ENCODE measurements at regions not wholly inside any gene's neighbourhood (a gene's known extent, or its start where the extent isn't known, plus 50 kb on each side); places are given as distances from the start of the nearest gene placed in this dataset.

GRCh38 chr10:42926843-42927242 lies 144.2 kb downstream of the BMS1 start:
- Histone ChIP-seq H3K9me2 (ENCODE audit: insufficient read depth) (no peaks in the 10 kb centered on the region), H3K4me3 (no peak overlapping the region), H3K27ac (no peak overlapping the region), H3K4me1 (replicated peaks; ENCODE audit: insufficient read depth) (no peaks in the 10 kb centered on the region), H3K9me3 (ENCODE audit: insufficient read depth, low read depth) (0 out of 2 replicates have a peak, but pooled peaks cover 4% of the 10 kb centered on the region), H3K4me2 (no peak overlapping the region), H3F3A (ENCODE audit: insufficient read depth, low read depth) (no peaks in the 10 kb centered on the region), H3K27me3 (ENCODE audit: insufficient read depth, low read depth) (peaks cover 27% of the 10 kb centered on the region), H4K20me1 (ENCODE audit: insufficient read depth) (no peaks in the 10 kb centered on the region), H3K36me3 (ENCODE audit: low read depth) (no peaks in the 10 kb centered on the region), H2AFZ (no peak overlapping the region), H3K79me2 (ENCODE audit: low read depth) (no peaks in the 10 kb centered on the region)
- ChIA-PET POLR2A (ENCODE audit: unreplicated experiment) (no interaction called here), CTCF (no interaction called here)
- no peak for DNase-seq
- TF ChIP-seq CTCF (conservative IDR thresholded peaks at IDR 0.05) = no peak
- no peak for TF ChIP-seq EZH2 (IDR thresholded peaks at IDR 0.05; ENCODE audit: low read depth)
- no TSS peak for BruUV-seq (replicated peaks)
- intact Hi-C loops (cut with micrococcal nuclease; ENCODE audit: unreplicated experiment) = no loop called here

DNA sequence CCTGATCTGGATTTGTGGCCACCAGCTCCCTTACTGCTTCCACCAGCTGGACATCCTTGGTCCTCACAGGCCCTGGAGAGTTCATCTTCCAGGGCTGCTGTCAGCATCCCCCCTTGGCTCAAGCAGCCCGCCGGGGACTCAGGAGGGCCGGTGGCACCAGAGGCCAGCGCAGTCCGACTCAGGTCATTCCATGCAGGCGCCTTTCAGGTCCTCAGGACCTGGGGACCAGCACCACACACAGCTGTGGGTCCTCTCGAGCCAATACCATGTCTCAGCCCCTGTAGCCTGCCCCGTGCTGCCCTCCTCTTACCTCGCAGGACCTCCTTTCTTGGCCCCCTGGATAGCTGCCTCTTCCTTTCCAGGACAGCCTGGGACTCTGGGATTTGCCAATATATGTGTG lies 145.5 kb downstream of the BMS1 start:
- H3K79me2 ChIP-seq (ENCODE audit: low read depth) = no peaks in the 10 kb centered on the region
- no peaks in the 10 kb centered on the region for H3F3A ChIP-seq (ENCODE audit: insufficient read depth, low read depth)
- H3K9me2 ChIP-seq (ENCODE audit: insufficient read depth) = no peaks in the 10 kb centered on the region
- H3K4me2 ChIP-seq = no peak overlapping the region
- H3K27me3 ChIP-seq (ENCODE audit: insufficient read depth, low read depth) = peaks cover 27% of the 10 kb centered on the region
- TF ChIP-seq CTCF (conservative IDR thresholded peaks at IDR 0.05) (no peak), EZH2 (IDR thresholded peaks at IDR 0.05; ENCODE audit: low read depth) (no peak)
- no peak overlapping the region for H3K27ac ChIP-seq
- no TSS peak for BruUV-seq (replicated peaks)
- CTCF ChIA-PET = no interaction called here
- DNase-seq = no peak
- H3K9me3 ChIP-seq (ENCODE audit: insufficient read depth, low read depth) = no peaks in the 10 kb centered on the region
- POLR2A ChIA-PET (ENCODE audit: unreplicated experiment) = no interaction called here
- no peaks in the 10 kb centered on the region for H3K4me1 ChIP-seq (replicated peaks; ENCODE audit: insufficient read depth)
- H3K36me3 ChIP-seq (ENCODE audit: low read depth) = no peaks in the 10 kb centered on the region
- H2AFZ ChIP-seq = no peak overlapping the region
- intact Hi-C loops (cut with micrococcal nuclease; ENCODE audit: unreplicated experiment) = no loop called here
- no peaks in the 10 kb centered on the region for H4K20me1 ChIP-seq (ENCODE audit: insufficient read depth)
- H3K4me3 ChIP-seq = no peak overlapping the region

DNA sequence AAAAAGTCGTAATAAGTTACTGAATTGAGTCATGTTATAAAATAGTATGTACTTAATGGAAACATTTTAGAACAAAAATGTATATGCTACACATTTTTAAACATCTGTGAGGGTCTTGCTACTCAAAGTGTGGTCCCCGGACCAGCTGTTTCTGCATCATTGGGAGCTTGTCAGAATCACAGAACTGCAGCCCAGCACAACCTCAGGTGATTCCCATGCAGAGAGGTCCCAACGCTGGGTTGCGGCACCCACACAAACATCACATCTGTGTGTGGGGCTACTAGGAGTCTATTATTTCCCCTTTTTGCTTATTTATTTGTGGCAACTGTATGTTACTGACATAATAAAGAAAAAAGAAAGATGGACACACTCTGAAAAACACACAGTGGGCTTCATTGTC lies 146.6 kb downstream of the BMS1 start:
- Histone ChIP-seq H3K27ac (no peak overlapping the region), H3K4me3 (no peak overlapping the region), H3K79me2 (ENCODE audit: low read depth) (no peaks in the 10 kb centered on the region), H3K4me2 (no peak overlapping the region), H2AFZ (no peak overlapping the region), H3K9me2 (ENCODE audit: insufficient read depth) (no peaks in the 10 kb centered on the region), H3K9me3 (ENCODE audit: insufficient read depth, low read depth) (no peaks in the 10 kb centered on the region), H4K20me1 (ENCODE audit: insufficient read depth) (no peaks in the 10 kb centered on the region), H3K36me3 (ENCODE audit: low read depth) (no peaks in the 10 kb centered on the region), H3F3A (ENCODE audit: insufficient read depth, low read depth) (no peaks in the 10 kb centered on the region), H3K27me3 (ENCODE audit: insufficient read depth, low read depth) (peaks cover 27% of the 10 kb centered on the region), H3K4me1 (replicated peaks; ENCODE audit: insufficient read depth) (no peaks in the 10 kb centered on the region)
- intact Hi-C loops (cut with micrococcal nuclease; ENCODE audit: unreplicated experiment) = no loop called here
- CTCF ChIA-PET = interaction anchor here (0.5 kb wide), 1 partner anchor 617 kb away, joined by 12 read pairs; no protein-coding TSS in a partner anchor
- DNase-seq = no peak
- no TSS peak for BruUV-seq (replicated peaks)
- TF ChIP-seq CTCF (conservative IDR thresholded peaks at IDR 0.05) (no peak), EZH2 (IDR thresholded peaks at IDR 0.05; ENCODE audit: low read depth) (no peak)
- POLR2A ChIA-PET (ENCODE audit: unreplicated experiment) = no interaction called here

Data from PC-9 (cell line).